HG02763 (cell line): ENCODE measurements at regions not wholly inside any gene's neighbourhood (a gene's known extent, or its start where the extent isn't known, plus 50 kb on each side); places are given as distances from the start of the nearest gene placed in this dataset.
"Not testable (repeated sequence)": the region's sequence is repeated elsewhere in the genome, so short reads cannot be mapped to it uniquely, and the experiment has no call there.

Source experiments
- ATAC-seq: cut with Tn5 transposase; IDR thresholded peaks from one replicate; pipeline ENCODE4 v1.9.1; 2021; ENCODE audit warnings: mild to moderate bottlenecking, moderate library complexity; ENCODE audit not compliant: unreplicated experiment

DNA sequence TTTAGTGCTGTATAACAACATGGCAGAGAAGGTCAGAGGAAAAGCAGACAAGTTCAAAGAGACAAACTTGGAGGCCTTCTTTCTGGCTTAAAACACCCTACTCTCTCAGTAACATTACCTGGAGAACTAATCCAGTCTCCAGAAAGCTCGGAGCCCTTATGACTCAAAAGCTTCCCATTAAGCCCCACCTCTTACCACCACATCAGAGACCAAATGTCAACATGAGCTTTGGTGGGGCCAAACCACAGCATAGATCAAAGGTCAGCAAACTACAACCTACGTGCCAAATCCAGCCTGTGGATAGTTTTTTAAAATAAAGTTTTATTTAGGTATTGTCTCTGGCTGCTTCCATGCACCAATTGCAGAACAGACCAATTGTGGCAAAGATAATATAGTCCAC, 589.9 kb downstream of the DNAH5 start:
- no peak for ATAC-seq

DNA sequence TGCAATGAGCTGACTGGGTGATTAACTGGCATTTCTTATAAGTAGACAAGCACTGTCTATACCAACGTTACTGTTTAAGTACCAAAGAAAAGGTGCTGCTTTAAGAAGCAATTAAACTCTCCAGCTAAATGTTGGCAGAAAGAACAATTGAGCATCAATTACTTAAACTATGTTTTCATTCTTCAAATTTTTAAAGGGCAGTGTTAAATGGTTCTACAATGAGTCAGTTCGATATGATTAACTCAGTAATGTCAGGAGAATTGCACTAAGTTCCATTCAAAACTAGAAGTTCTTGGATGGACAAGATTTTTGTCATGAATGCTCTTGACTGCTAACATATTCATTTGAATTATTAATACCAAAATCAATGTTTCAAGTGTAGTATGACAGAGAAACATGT, 593.7 kb downstream of the DNAH5 start:
- no peak for ATAC-seq

DNA sequence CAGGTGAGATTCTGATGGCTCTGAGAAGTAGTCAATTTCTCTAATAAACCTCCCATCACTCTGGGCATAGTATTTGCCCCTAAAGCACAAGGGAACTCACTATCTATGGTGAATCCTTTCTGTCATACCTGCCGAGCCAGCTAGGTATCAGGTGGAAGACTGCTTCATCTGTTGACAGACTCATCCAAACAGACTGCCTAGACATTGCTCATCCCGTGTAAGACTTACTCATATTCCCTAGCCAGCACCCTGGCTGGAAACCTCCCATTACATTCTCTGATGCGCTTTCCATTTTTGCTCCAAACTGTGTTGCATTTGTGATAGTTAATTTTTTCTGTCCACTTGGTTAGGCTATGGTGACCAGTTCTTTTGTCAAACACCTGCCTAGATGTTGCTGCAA, 595.9 kb downstream of the DNAH5 start:
- ATAC-seq = no peak

DNA sequence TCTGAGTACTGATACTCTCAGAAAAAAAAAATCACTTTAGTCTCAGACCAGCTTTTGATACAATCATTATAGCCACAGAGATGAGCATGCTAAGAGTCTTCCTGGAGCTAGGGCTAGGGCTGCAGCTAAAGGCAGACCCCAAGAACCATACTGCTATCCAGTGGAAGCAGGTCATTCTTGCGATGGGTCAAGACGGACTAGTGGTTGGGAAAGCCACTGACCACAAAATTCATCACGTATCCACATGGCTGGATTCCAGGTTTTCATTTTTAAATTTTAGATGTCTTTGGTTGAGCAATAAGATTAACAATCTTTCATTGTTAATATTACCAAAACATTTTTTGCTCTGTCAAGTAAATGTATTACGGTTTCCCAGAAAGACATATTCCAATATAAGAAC, 598.1 kb downstream of the DNAH5 start:
- ATAC-seq = no peak

DNA sequence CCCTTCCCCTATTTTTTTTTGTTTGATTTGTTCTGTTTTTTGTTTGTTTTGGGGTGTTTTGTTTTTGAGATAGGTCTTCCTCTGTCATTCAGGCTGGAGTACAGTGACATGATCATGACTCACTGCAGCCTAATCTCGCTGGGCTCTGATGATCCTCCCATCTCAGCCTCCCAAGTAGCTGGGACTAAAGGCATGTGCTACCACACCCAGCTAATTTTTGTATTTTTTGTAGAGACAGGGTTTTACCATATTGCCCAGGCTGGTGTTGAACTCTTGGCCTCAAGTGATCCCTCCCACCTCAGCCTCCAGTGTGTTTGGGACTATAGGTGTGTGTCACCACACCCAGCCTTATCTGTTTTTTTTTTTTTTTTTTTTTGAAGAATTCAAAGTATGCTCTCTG, 605.4 kb downstream of the DNAH5 start:
- ATAC-seq = no peak

DNA sequence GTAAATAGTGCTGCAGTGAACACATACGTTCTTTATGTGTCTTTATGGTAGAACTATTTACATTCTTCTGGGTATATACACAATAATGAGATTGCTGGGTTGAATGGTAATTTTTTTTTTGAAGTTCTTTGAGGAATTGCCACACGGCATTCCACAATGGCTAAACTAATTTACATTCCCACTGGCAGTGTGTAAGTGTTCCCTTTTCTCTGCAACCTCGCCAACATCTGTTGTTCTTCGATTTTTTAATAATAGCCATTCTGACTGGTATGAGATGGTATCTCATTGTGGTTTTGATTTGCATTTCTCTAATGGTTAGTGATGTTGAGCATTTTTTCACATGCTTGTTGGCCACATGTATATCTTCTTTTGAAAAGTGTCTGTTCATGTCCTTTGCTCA, 609.5 kb downstream of the DNAH5 start:
- not testable (repeated sequence) for ATAC-seq

DNA sequence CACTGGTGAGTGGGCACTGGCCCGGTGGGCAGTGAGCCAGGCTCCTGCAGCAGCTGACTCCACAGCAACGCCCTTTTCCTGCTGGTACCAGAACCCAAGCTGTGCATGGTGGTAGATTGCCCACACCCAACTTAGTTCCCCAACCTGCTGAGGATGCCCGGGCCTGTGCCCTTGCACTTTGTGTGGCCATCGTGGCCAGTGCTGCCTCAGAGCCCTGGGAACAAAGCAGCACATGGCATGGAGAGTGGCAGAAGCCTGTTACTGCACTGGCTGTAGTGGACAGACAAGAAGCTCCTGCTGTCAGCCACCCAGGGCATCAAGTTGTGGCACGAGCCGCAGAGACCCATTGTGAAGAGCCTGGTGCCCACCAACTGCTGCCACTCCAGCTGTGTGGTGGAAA, 612.9 kb downstream of the DNAH5 start:
- no peak for ATAC-seq

DNA sequence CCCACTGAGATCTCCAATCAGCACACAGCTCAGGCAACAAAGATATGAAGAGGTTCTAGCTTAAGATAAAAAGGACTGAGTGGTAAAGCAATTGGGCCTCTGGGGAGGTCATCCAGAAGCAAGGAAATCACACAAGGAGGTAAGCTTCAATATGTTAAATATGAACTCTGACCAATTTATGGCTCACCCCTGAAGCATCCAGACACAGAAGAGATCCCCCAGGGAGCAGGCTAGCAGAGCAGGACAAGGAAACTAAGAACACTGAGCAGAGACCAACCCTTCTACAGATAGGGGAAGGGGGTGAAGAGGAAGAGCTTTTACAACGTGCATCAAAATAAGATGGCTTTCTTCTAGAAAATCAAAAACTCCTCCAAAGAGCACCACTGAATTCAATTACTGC, 616.2 kb downstream of the DNAH5 start:
- ATAC-seq = no peak

DNA sequence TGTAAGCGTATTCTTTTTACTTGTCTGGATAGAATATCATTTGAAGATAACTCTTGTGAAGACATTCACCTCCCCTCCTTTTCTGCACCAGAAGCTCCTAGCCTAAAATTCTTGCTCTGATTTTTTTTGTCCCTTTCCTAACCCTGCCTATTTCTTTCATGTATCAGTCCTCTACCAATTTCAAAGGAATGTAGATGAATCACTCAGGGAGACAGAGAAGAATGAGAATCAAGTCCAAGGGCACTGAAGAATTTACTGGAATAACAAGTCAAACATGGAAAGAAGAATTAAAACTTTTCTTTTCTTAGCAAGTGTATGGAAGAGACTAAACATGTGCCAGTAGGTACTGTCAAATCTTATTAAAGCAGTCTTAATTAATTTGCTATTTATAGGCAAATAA, 618.7 kb downstream of the DNAH5 start:
- no peak for ATAC-seq

DNA sequence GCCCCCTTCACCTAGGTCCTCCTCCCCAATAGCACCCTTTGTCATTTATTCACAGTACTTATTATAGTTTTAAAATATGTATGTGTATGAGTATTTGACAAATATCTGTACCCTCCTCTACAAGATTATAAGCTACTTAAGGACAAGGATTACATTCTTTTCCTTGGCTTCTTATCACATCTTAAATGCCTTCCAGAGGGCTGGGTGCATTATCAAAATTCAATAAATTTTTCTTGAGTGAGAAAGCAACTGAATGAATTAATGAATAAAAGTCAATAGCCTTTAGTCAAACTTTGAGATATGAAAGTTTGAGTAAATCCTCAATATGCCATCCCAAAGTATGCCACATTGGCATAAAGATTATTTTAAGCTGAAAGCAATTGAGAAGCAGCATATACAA, 621.7 kb downstream of the DNAH5 start:
- ATAC-seq = no peak

DNA sequence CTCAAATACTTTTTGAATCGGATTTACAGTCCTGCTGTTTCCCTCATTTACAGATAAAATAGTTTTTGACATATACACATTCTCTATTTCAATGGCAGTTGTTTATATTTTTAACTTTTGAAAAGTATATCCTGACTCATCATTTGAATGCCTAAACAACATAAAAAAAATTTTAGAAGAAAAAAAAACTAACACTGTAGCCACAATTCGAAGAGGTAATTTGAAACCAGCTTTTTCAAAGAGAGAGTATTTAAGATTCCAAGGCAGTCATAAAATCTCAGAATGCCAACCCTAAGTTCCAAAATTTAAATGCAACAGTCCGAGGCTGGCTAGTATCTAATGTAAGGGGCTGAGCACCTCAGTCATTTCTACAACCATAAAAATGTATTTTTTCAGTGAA, 626.8 kb downstream of the DNAH5 start:
- no peak for ATAC-seq

DNA sequence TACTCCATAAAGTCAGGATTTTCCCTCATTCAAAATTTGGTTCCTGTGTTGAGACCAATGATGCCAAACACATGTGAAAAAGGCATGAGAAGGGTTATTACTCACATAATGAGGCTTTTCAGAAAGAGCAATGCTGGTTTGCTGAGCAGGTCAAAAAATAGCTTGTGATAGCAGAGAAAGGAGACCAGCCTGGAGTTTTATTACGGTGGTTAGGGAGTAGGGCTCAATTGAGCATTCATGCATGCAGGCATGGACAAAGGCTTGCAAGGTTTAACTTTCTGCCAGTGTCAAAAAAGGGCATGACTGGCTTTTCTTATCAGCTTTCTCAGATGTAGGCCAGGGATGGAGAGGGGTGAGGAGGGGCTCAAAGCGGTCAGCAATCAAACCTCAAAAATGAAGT, 628.3 kb downstream of the DNAH5 start:
- no peak for ATAC-seq

DNA sequence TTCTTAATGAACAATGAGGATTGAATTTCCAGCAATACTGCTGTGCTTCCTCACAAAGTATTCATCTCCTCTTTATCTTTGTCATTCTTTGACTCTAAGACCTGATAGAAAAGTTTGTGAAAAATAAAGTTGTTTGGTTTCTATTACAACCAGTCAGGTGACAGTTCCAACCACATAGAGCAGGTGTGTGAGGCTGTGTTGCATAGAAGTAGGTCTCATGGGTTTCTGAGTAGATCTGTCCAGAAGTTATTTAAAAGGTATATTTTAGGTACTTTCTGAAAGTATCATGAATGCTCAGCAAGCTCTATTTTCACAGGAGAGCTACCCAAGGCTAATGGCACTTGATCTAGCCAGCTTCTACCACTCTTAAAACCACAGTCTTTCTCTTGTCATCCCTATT, 637.0 kb downstream of the DNAH5 start:
- no peak for ATAC-seq

DNA sequence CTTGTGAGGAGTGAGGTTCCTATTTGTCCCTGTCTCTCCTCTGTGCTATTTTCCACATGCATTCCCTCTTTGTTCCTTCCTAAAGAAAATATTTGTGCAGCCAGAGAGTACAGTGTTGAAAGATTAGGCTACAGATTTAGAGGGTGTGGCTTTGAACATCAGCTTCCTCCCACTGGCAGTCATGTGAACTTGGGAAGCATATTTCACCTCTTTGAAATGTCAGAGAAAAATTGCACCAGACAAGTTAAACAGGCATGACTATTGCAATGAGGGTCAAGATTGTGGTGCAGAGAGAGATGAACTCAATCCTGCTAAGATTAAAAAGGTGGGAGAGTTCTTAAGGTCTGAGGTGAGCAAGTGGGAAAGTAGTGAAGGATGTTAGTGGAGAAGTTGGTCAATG, 641.0 kb downstream of the DNAH5 start:
- ATAC-seq = no peak

DNA sequence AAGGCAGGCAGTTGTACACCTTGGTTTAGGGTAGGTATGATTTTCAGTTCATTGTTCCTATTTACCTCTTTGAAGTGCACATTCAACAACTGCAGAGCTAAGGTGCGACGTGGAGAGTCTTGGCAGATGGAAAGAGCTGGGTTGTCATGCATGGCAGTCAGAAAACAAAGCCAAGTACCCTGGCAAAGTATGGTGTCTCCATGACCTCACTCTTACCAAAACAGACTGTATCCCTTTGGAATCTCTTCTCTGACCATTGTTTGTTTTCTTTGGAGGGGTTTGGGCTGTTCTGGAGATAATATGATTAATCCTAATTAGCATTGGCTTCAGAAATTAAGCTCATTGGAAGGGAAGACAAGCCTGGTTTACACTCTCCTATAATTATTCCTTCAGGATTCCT, 665.7 kb downstream of the DNAH5 start:
- ATAC-seq = no peak

DNA sequence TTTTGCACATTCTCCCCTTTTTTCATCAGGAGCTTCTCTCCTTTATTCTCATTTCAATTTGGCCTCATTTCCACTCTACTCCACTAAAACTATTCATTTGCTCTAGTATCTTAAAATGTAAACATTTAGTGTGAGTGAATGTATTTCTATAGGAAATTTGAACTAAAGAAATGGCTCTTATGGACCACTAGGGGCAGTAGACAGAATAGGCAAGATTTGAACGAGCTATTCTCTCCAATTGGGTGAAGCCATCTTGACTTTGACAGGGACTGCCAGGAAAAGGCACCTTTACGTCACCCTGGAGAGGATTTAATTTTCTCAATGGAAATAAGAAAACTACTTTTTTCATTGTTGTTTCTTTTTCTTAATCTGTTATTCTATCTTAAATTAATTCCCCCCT, 666.3 kb downstream of the DNAH5 start:
- ATAC-seq = no peak

DNA sequence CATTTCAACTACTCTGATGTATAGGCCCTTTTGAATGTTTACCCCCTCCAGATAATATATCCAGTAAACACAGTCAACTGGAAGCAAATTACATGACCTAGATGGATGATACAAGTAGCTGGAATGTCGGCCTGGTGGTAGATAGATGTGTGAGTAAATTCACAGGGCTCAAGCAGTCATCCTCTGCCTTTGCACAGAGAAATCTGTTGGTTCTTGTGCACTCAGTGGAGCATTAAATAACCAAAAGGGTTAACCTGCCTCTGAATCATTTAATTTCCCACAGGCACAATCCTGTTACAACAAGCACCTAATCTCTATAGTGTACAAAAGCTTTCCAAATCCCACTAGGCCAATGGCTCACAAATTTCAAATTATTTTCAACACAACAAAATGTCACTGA, 668.3 kb downstream of the DNAH5 start:
- no peak for ATAC-seq

DNA sequence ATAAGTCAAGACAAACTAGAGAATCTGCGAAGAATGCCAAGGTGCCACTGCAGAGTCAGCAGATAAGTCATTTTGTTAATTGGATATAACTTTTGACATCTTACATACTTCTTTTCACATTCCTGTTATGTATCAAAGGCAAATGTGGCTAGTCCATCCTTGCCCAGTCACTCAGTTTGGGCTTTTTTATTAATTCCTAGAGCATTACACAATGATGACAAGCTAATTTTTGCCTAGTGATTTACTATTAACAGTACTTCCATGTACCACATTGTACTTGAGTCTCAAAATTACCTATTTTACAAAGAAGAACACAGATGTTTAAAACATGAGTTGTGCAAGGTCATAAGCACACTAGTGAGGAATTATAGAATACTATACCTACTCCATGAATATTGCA, 680.8 kb downstream of the DNAH5 start:
- ATAC-seq = no peak

DNA sequence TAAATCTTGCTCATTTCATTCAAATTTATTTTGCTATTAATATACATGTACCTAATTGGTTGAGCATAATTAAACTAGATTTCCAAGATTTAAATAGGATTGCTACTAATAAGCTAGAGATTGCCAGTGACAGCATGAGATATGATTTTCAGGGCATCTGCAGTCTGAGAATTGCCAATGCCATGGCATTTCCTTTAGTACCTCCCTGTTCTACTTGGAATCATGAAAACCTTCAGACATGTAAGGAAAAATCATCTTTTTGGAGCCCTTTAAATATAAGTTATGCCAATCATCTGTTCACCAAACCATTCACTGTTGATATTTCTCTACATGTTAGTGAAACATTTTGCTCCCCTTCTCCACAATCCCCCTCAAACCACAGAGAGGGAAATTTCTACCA, 691.4 kb downstream of the DNAH5 start:
- ATAC-seq = no peak

DNA sequence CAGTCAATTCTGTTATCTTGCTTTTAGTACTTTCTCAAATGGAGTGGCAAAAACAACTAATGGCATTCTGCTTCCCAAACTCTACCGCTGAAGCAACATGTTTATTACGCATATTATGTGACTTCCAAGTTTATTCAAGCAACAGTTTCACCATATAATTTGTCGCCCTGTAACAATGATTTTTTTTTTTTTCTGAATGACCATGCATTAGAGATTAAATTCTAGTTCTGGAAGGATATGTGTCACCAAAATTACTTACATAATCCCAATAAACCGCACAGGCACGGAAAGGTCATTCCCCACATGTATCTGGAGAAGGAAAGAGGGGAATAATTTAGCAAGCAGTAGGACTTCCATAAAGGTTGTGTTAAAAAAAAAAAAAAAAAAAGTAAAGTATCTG, 691.8 kb downstream of the DNAH5 start:
- no peak for ATAC-seq

DNA sequence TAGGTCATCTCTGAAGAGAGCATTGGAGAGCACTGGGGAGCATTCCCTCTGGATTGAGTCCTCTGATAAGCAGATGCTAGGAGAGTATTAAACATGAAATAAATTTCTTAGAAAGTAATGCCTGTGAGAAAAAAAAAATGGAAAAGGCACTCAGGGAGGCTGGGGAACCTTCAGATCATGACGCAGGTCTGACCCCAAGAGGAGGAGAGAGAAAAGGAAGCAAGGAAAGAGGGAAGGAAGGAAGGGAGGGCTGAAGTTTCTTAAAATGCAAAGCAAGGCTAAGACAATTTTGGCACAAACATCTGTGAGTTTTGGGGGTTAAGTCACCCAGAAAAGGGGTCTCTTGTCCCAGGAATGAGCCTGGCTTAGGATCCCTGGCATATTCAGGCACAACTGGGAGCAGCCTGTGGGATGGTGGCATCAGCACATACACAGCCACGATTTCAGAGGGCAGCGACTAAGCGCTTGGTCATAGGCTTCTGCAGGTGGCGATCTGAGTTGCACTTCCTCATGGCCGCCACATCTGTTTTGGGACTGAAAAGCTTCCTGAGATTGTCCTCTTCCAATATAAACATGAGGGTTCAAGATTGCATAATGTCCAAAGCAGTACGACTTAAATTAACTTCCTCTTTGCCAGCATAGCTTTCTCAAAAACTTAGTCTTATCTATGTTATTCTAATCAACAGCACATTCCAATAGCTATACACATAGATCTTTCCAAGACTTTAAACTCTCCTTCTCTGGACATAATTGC, 692.7 kb downstream of the DNAH5 start:
- ATAC-seq = no peak

DNA sequence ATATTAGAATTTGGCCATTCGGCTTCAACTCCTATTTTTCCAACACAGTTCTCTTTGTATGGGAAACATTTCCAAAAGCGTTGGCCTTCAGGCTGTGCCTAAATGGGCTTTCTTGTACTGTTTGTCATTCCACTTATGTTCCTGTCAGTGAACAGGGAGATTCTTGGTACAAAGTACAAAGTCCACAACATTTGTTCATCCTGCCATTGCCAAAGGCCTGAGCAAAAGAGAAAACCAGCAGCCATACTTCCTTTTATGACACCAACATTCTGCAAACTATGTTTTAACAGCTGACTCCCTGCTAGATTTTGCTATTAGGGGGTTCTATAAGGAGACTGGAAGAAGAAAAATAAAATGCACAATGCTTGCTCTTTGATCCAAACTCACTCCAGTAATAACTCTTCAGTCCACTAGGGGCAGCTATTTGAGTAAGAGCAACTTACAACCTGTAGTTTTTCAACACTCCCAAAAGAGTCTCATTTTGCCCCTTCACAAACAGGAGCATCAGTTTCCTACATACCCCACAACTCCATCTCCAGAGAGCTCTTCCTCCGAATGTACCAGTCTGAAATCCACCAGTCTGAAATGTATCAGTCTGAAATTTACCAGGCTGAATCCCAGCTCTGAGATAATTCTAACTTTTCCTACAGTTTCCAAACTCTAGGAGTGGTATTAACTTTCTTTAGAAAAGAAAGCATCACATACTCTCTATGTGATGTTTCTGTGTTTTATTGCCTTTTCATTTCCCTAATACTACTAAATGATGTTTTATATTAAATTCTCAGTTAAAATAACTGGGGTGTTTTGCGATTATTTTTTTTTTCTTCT, 693.8 kb downstream of the DNAH5 start:
- no peak for ATAC-seq

DNA sequence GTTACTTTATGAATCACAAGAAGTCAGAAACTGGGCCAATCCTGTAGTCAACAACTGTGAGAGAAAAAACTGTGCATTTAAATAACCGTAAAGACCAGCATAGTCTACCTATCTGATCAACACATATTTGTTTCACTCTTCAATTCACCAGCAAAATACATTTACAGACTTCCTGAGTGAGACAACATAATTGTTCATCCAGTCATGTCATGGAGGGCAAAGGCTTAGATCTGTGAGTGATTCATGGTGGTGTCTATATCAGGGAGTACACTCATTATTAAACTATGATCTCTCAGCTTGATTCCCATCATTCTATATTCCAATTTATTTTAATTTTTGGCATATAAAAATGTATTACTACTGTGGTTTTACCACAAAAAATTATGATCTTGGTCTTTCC, 694.6 kb downstream of the DNAH5 start:
- no peak for ATAC-seq
